ENCODE measurements at regions not wholly inside any gene's neighbourhood (a gene's known extent, or its start where the extent isn't known, plus 50 kb on each side); places are given as distances from the start of the nearest gene placed in this dataset.
"Not testable (repeated sequence)": the region's sequence is repeated elsewhere in the genome, so short reads cannot be mapped to it uniquely, and the experiment has no call there.

DNA sequence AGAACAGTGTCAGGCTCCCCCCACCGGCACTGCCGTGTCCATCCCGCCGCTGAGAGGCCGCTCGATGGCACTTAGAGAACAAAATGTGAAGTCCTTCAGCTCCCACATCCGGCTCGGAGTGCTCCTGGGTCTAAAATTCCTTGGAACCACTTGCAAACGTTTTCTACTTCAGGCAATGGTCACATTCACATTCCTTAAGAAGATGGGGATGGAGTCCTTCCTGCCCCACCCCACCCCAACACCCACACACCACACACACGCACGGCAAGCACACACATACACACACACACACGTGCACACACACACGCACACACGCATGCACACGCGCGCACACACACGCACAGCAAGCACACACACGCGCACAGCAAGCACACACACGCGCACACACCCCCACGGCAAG is 83.4 kb downstream of the SOX1 start:
- DNase-seq = no peak

DNA sequence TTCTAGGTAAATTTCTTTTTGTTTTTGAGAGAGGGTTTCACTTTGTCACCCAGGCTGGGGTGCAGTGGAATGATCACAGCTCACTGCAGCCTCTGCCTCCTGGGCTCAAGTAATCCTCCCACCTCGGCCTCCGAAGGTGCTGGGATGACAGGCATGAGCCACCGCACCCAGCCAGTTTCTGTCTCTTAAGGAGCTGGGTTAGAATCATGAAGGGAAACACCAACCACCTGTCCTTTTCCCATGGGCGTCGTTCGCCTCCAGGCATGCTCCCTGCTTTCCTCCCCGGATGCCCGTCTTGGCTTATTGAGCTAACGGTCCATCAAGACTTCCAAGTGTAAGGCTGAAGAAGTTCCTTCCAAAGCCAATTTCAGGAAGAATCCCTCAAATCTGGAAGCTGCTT is 85.9 kb downstream of the SOX1 start:
- no peak for DNase-seq

DNA sequence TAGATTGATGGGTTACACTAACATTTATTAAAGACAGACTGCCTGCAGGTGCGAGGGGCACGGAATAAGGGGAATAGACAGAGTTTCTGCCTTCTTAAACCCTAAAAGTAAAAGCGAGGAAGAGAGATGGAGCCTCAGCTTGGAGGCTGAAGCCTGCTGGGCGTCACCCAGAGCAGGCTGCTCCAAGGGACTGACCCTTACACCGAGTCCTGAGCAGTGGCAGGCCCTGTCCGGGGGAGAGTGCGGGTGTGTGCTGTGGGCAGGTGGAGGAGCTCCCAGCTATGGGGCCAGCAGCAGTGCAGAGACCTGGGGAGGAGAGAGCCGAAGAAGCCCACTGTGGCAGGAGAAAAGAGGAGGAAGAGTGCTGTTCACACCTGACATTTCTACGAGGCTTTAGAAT is 86.4 kb downstream of the SOX1 start:
- no peak for DNase-seq

DNA sequence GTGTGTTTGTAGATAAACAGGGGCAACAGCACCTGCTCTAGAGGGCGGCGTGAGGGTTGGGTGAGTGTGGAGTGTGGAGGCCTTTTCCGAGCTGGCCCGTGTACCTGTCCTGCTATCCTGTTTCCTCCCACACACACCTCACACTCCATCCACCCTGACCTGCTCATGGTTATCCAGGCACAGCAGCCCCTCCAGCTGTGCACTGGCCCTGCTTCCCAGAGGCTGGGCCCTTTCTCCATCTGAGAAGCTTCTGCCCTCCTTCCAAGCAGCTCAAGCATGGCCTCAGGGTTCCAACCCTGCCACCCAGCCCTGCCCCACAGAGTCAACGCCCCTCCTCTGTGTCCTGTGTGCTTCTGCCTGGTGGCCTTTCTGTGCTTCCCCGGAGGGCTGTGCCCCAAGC is 86.9 kb downstream of the SOX1 start:
- no peak for DNase-seq

DNA sequence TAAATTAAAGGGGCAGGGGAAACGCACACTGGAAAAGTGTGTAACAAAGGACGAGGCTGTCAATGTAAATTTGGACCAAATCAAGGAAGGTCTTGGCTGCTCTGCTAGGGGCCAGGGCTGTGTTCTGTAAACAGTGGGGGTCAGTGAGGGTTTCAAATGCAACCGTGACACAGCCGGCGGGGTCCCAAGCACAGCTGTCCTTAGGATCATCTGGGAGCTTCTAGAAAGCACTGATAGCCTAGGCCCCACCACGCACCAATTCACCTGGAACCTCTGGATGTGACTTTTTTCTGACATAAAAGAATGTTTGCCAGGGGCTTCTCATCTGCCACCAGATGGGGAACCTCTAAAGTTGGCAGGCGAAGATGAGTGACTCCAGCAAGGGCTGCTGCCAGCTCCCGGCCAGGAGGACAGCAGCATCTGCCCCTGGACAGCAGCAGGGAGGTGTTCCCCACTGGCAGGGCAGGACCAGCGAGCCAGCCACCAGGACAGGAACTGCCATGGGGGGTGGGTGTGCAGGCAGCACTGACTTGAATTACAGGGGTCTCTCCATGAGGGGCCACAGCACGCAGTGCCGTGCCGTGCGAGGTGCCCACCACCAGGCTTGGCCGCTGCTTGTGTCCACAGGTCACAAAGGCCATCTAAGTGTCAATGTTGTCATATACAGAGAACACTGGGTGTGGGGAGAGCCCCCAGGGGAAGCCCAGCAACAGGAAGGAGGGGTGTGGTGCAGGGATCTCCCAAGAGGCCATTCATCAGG is 87.5 kb downstream of the SOX1 start:
- no peak for DNase-seq

DNA sequence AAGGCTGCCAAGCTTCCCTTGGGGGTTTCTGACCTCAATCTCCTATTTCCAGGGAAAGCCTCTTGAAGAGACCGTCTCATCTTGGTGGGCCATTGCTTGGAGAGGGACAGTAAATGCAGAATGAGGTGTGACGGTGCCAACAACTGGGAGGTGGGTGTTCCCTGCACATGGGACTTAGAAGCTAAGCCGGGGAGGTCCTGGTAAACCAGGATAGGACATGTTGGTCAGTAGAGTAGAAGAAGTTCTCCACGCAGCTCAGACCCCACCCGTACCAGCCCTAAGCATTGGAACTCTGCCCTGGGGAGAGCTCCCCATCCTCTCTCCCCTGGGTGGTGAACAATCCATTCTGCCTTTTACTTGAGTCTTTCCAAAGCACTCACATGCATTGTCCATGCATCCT is 92.0 kb downstream of the SOX1 start:
- DNase-seq = no peak

DNA sequence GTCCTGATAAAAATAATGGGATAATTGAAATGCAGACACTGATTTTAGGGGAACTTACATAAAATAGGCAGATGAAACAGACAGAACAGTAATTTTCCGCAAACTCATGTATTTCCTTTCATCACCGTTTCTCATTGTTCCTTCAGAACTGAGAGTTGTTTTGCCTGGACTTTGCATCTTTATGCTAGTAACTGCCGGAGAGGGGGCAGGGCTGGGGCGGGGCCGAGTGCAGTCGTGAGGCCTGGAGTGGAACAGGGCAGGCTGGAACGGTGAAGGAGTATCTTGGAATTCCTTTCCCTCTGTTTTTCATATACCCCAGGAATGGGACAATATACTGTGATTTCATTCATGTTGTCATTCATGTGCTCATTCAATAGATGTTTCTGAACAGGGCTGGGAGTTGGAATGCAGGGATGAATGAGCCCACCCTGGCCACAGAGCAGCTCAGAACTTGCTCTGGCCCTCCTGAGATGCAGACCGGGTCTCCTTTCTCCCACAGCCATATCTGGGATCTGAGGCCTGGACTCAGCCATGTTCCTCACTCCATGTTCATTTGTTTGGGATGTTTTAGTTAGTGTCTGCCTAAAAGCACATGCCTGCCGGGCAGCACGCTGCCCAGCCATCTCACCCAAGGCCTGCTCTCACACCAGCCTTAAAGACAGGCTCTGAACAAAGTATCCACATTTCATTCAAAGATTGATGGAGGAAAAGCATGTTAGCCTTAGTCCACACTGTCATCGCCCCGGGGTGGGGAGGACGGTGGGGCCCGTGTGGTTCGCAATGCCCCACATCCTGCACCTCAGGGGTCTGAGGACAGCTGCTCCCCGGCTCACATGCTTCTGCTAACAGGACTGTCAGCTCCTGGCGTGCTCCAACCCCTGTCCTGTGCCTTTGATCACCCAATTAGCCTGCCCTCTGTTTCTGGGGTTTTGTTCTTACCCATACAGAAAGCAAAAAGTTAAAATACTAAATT is 92.9 kb downstream of the SOX1 start:
- DNase-seq = no peak

GRCh38 chr13:112160558-112160957 is 93.6 kb downstream of the SOX1 start:
- DNase-seq = no peak

DNA sequence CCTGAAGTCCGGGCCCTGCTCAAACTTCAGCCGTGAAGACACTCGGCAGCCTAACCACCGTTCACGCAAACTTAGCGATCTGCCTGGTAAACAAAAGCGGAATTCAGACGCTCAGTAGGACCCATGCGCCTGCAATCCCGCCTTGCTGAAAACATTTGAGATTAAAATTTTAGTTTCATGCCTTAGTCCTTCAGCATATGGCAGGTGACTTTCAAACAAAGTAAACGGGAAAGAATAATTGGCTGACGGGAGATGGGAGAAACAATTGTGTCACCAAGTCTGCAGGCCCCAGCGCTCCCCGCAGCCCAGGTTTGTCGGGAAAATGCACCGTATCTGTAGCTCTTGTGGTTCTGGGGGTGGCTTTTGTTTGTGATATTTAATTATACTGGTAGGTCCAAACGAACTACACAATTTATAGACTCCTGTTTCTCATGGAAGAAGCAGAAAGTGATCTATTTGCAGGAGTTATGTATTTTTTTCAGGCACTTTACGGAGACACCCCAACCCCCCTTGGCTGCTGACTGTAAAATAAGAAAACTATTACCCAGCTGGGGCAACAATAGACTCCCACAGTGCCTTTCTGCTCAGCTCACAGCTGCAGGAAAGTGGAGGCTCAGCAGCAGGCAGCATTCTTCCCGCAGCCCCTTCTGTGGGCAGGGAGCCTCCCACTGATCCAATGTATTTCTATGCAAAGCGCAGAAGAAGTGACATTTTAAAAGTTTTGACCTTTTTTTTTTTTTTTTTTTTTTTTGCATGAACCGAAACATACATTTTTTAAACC is 94.8 kb downstream of the SOX1 start:
- no peak for DNase-seq

DNA sequence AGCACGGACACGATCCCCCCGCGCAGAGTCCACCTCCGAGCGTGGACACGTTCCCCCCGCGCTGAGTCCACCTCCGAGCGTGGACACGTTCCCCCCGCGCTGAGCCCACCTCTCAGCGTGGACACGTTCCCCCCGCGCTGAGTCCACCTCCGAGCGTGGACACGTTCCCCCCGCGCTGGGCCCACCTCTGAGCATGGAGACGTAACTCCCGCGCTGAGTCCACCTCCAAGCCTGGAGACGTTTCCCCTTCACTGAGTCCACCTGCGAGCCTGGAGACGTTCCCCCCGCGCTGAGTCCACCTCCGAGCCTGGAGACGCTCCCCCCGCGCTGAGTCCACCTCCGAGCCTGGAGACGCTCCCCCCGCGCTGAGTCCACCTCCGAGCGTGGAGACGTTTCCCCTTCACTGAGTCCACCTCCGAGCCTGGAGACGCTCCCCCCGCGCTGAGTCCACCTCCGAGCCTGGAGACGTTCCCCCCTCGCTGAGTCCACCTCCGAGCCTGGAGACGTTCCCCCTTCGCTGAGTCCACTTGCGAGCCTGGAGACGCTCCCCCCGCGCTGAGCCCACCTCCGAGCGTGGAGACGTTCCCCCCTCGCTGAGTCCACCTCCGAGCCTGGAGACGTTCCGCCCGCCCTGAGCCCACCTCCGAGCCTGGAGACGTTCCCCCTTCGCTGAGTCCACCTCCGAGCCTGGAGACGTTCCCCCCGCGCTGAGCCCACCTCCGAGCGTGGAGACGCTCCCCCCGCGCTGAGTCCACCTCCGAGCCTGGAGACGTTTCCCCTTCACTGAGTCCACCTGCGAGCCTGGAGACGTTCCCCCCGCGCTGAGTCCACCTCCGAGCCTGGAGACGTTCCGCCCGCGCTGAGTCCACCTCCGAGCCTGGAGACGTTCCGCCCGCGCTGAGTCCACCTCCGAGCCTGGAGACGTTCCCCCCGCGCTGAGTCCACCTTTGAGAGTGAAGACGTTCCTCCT is 97.0 kb downstream of the SOX1 start:
- not testable (repeated sequence) for DNase-seq

DNA sequence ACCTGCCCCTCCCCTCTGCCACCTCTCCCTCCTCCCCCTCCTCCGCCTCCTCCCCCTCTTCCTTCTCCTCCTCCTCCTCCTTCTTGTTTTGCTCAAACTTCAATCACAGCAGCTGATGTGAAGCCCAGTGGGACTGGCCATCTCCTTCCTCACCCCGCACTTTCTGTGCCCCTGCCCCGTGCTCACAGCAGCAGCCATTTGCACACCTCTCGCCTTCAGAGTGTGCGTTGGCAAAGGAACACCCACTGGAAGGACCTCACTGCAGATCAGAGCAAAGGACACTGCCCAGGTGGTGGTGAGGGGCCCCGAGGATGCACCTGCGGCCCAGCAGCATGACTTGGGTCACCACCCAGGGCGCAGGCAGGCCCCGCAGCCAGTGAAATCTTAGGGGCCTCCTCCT is 98.8 kb downstream of the SOX1 start:
- DNase-seq = no peak

DNA sequence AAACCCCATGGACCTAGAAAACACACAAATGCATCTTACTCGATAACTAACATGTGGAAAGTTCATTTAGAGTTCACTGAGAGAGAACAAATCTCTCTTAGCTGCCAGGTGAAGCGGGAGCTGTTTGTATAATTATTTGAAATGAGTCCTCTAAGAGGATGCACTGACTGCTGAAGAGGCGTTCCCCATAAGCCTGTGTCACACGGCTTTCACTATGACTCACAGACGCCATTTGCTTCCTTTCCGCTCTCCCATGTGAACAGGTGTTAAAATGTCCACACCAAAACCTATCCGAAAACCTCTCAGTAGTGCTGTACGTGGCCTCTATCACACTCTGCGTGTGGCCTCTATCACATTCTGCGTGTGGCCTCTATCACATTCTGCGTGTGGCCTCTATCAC is 101.8 kb downstream of the SOX1 start:
- peak; percentile 4 for DNase-seq

DNA sequence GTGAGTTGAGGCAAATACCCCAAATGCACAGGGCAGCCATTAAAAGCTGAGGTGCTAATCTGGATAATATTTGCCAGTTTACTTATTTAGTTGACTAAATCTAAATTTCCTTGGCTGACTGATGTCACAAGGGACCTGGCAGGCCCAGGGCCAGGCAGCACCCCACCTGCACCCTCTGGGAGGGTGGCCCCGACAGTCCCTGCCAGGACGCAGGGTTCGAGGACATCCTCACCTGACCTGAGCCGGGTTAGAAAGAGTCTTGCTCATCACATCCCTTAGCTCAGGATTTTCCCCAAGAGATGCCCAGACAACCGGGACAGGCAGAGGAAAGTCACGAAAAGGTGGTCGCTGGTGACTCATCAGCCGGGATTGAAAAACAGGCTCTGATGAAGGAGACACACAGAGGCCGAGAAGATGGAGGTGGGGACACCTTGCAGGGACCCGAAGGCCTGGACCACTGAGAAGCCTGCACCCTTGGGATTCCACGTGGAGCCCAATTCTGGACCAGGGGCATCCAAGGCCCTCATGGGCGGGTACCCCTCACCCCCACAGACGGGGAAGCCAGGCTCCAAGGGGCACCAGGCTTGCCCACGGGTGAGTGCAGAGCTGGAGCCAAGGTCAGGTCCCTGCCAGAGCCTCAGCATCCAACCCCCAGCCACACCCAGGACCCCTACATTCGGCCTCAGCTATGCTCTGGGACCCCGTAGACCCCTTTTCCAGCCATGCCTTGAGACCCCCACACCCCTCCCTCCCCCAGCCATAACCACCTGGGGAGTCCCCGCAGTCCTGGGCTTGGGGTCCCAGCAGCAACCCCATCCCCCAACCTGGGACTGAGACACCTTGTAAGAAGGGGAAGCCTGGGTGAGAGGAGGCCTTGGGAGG is 103.2 kb downstream of the SOX1 start:
- DNase-seq = no peak

GRCh38 chr13:112170823-112171569 is 104.0 kb downstream of the SOX1 start:
- DNase-seq = no peak

GRCh38 chr13:112171570-112171965 is 104.6 kb downstream of the SOX1 start:
- DNase-seq = no peak

GRCh38 chr13:112172017-112172416 is 105.1 kb downstream of the SOX1 start:
- no peak for DNase-seq

- no peak for DNase-seq
Observed at GRCh38 chr13:112172641-112173251, 105.8 kb downstream of the SOX1 start.

DNA sequence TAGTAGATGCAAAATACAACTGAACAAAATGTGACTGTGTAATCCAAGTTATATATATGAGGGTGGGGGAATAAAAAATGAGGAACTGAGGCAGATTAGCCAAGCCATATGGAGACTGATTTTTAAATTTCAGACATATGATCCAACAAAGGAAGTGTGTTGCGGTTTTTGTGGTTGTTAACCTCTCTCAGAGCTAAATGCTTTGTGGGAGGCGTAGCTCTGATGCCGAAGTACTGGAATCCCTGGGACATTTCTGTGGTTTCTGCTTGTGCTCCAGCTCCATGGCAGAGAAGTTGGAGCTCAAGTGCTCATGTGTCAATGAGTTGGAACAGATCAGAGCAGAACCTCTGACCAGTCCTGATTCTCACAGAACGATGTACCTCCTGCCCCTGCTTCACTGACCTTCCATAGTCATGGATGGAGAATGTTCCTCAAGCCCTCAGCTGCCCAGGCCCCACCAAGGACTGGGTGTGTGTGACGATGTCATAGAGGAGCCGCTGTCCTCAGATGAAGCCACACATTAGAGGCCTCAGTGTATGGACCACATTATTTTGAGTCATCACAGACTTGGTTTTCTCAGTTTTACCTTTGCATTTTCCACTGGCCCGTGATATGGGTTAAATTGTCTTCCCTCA is 107.6 kb downstream of the SOX1 start:
- no peak for DNase-seq
